Chondrocyte (in vitro differentiated cells): ENCODE measurements at regions not wholly inside any gene's neighbourhood (a gene's known extent, or its start where the extent isn't known, plus 50 kb on each side); places are given as distances from the start of the nearest gene placed in this dataset.
A peak's percentile ranks its signal among the peaks of the same experiment; 100 is the strongest.

Experiments used
- DNase-seq: peaks from one replicate; pipeline ENCODE4 v3.0.0; 2021; ENCODE audit warnings: mixed read lengths, low spot score
- H3K27ac Mint-ChIP-seq: one replicate; pipeline ENCODE4 v1.8.0; 2021; ENCODE audit warnings: mild to moderate bottlenecking, moderate library complexity, mixed read lengths; ENCODE audit not compliant: unreplicated experiment
- H3K27me3 Mint-ChIP-seq: 2 replicates; pipeline ENCODE4 v1.8.0; 2021; ENCODE audit warnings: low read depth, mixed read lengths
- H3K36me3 Mint-ChIP-seq: 2 replicates; pipeline ENCODE4 v1.8.0; 2021; ENCODE audit warnings: low read depth, mixed read lengths
- H3K4me1 Mint-ChIP-seq: 2 replicates; pipeline ENCODE4 v1.8.0; 2021; ENCODE audit warnings: low read depth, mild to moderate bottlenecking, mixed read lengths
- H3K4me3 Mint-ChIP-seq: one replicate; pipeline ENCODE4 v1.8.0; 2021; ENCODE audit warnings: mild to moderate bottlenecking, moderate library complexity, mixed read lengths; ENCODE audit not compliant: unreplicated experiment
- H3K9me3 Mint-ChIP-seq: 2 replicates; pipeline ENCODE4 v1.8.0; 2021; ENCODE audit warnings: low read depth, mixed read lengths
- TF ChIP-seq, protein P1 (sequence below): fragments of 200-600 bp; sonication (generic); IDR thresholded peaks from 2 replicates; pipeline ENCODE4 v1.5.0; 2021; ENCODE audit warnings: antibody characterized with exemption, mild to moderate bottlenecking, moderate library complexity

DNA sequence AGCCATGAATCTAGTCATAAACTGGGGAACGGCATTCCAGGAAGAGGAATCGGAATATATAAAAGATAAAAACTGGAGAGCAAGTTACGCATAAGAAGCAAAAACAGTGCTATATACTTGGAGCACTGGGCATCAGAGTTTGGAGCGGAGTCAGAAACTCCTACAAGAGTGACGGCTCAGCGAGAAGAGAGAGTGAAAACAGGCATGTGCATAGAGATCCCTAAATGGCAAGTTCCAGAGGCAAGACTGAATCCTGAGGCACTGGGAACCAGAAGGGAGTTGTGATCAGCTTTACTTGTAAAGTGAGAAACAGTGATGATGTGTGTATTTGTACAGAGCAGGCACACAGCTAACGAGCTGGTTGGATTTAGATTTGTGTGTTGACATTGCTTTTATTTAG is 514.4 kb upstream of the TNC start:
- DNase-seq = no peak
- Mint-ChIP-seq H3K9me3 (no peaks in the 10 kb centered on the region), H3K27ac (peak overlapping the region; percentile 83), H3K4me1 (peaks cover 38% of the 10 kb centered on the region), H3K27me3 (no peaks in the 10 kb centered on the region), H3K36me3 (no peaks in the 10 kb centered on the region), H3K4me3 (no peak overlapping the region)
- TF ChIP-seq, protein P1, sequence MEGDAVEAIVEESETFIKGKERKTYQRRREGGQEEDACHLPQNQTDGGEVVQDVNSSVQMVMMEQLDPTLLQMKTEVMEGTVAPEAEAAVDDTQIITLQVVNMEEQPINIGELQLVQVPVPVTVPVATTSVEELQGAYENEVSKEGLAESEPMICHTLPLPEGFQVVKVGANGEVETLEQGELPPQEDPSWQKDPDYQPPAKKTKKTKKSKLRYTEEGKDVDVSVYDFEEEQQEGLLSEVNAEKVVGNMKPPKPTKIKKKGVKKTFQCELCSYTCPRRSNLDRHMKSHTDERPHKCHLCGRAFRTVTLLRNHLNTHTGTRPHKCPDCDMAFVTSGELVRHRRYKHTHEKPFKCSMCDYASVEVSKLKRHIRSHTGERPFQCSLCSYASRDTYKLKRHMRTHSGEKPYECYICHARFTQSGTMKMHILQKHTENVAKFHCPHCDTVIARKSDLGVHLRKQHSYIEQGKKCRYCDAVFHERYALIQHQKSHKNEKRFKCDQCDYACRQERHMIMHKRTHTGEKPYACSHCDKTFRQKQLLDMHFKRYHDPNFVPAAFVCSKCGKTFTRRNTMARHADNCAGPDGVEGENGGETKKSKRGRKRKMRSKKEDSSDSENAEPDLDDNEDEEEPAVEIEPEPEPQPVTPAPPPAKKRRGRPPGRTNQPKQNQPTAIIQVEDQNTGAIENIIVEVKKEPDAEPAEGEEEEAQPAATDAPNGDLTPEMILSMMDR = no peak

DNA sequence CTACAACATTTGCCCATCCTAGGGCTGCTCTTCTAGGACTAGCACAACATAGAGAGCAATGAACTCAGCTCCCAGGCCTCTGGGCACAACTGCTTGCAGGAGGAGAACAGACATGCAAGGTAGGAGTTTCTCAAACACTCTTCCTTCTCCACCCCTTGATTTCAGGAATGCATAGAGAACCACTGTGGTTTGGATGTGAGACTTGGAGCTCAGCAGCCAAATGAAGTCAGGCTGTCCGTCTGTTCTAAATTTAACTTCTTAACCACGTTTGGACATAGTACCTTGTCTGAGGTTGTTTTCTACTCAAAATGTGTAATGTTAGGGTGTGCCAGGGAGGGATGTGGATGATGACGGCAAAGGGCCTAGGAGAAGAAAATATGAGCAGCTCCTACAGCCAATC is 515.1 kb upstream of the TNC start:
- TF ChIP-seq, protein P1 = no peak
- Mint-ChIP-seq H3K4me1 (peaks cover 42% of the 10 kb centered on the region), H3K4me3 (no peak overlapping the region)

DNA sequence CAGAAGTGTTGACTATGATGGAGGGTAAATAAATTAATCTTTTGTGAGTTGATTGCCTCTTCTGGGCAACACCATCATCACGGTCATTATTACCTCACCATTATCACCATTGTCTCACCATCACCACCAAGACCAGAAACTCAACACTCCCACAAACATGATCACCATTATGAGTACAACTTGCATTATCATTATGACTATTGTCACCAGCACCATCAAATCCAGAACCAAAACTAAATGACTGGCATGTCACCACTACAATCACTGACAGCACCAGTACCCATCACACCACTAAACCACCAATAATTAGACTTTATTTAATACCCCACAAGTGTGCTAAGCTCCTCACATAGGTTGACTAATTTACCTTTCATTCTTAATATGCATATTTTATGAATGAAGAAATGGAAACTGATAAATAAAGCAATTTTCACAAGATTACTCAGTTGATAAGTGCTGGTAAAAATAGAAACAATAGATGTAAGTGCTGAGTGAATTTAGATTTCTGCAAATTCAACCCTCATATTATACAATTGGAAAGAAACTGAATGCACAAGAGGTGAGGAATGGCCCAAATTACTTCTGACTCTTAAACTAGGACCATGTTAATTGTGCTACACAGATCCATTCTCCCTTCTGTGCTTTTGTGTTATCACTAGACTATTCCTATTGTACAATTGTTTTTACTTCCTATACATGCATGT is 517.8 kb upstream of the PAPPA start:
- no peaks in the 10 kb centered on the region for H3K27me3 Mint-ChIP-seq

More for the DNA sequence above, 515.1 kb upstream of the TNC start:
- Mint-ChIP-seq H3K27me3 (no peaks in the 10 kb centered on the region), H3K27ac (peak overlapping the region; percentile 83), H3K36me3 (no peaks in the 10 kb centered on the region), H3K9me3 (no peaks in the 10 kb centered on the region)
- DNase-seq = no peak

DNA sequence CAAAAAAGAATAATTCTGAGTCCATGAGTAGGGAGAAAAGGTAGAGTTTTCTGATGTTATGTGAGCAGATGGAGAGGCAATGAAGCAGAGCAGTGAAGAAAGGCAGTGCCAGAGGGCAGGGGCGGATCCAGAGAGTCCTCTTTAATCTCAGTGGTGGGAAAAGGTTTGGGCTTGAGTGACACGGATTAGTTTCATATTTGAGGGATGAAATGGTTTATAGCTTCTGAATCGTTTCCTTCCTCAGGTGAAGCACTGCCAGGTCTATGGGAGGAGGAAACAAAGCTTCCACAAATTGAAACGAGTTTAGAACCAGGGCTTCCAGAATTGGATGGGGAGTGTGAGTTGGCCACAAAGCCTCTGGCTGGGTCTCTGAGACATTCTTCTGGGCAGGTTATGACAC is 517.0 kb upstream of the PAPPA start:
- Mint-ChIP-seq H3K4me3 (no peak overlapping the region), H3K36me3 (no peaks in the 10 kb centered on the region), H3K4me1 (peaks cover 53% of the 10 kb centered on the region), H3K27ac (no peak overlapping the region), H3K9me3 (no peaks in the 10 kb centered on the region), H3K27me3 (no peaks in the 10 kb centered on the region)
- DNase-seq = no peak
- TF ChIP-seq, protein P1 = no peak

More for the DNA sequence above, 517.8 kb upstream of the PAPPA start:
- Mint-ChIP-seq H3K27ac (no peak overlapping the region), H3K4me1 (peaks cover 45% of the 10 kb centered on the region), H3K4me3 (no peak overlapping the region), H3K9me3 (no peaks in the 10 kb centered on the region), H3K36me3 (no peaks in the 10 kb centered on the region)
- TF ChIP-seq, protein P1 = no peak
- no peak for DNase-seq

DNA sequence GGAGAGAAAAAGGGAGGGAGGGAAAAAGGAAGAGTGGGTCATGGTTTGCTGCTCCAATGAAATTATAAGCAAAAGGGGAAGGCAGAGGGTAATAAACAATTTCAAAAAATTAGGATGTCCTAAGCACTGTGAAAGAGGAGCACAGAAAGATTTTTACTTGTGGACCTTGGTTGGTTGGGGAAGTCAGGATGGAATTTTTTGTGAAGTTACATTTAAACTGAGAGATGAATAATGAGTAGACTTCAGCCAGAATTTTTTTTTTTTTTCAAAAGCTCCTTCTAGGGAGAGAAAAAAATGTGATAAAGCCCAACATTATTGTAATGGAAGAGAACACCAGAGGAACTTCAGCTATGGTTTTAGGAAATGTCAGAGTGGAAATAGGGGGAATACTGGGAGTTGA is 515.9 kb upstream of the PAPPA start:
- Mint-ChIP-seq H3K4me1 (peaks cover 58% of the 10 kb centered on the region), H3K36me3 (no peaks in the 10 kb centered on the region), H3K9me3 (no peaks in the 10 kb centered on the region), H3K27me3 (no peaks in the 10 kb centered on the region), H3K27ac (peak overlapping the region; percentile 52), H3K4me3 (no peak overlapping the region)
- DNase-seq = no peak
- TF ChIP-seq, protein P1 = no peak
